Loucy (cell line): ENCODE measurements at regions not wholly inside any gene's neighbourhood (a gene's known extent, or its start where the extent isn't known, plus 50 kb on each side); places are given as distances from the start of the nearest gene placed in this dataset.

Experiments used
- H2AFZ ChIP-seq: fragments of 200-600 bp; sonication (generic); 2 replicates; pipeline ENCODE4 v1.6.0; 2016; ENCODE audit warnings: antibody characterized with exemption, mild to moderate bottlenecking, low read length, moderate library complexity
- H3F3A ChIP-seq: fragments of 200-600 bp; 2 replicates; pipeline ENCODE4 v1.6.0; 2016; ENCODE audit warnings: antibody characterized with exemption, low read depth, mild to moderate bottlenecking
- H3K27me3 ChIP-seq: fragments of 200-600 bp; sonication (generic); 2 replicates; pipeline ENCODE4 v1.6.1; 2014; ENCODE audit warnings: low read length, mild to moderate bottlenecking; ENCODE audit not compliant: insufficient read depth, poor library complexity, severe bottlenecking
- H3K36me3 ChIP-seq: fragments of 200-600 bp; sonication (generic); 2 replicates; pipeline ENCODE4 v1.6.1; 2016; ENCODE audit warnings: low read length; ENCODE audit not compliant: insufficient read depth
- H3K4me1 ChIP-seq: fragments of 200-600 bp; sonication (generic); 2 replicates; pipeline ENCODE4 v1.5.1; 2014; ENCODE audit warnings: low read length, mild to moderate bottlenecking; ENCODE audit not compliant: insufficient read depth, poor library complexity, severe bottlenecking
- H3K4me2 ChIP-seq: fragments of 200-600 bp; sonication (generic); 2 replicates; pipeline ENCODE4 v1.6.0; 2014; ENCODE audit warnings: antibody characterized with exemption, low read length, low read depth, mild to moderate bottlenecking; ENCODE audit not compliant: poor library complexity, severe bottlenecking
- H3K4me3 ChIP-seq: fragments of 200-600 bp; sonication (generic); 2 replicates; pipeline ENCODE4 v1.5.1; 2014; ENCODE audit warnings: low read length, mild to moderate bottlenecking, mixed read lengths; ENCODE audit not compliant: poor library complexity, severe bottlenecking
- H3K79me2 ChIP-seq: fragments of 200-600 bp; sonication (generic); 2 replicates; pipeline ENCODE4 v1.6.1; 2014; ENCODE audit warnings: low read length; ENCODE audit not compliant: insufficient read depth
- H3K9ac ChIP-seq: fragments of 200-600 bp; sonication (generic); 2 replicates; pipeline ENCODE4 v1.6.0; 2014; ENCODE audit warnings: mild to moderate bottlenecking, low read depth, low read length, moderate library complexity; ENCODE audit not compliant: poor library complexity, severe bottlenecking
- H3K9me2 ChIP-seq: fragments of 200-600 bp; sonication (generic); replicated peaks from 2 replicates; pipeline ENCODE4 v1.6.1; 2016; ENCODE audit warnings: low read depth, low read length, mixed read lengths
- H3K9me3 ChIP-seq: fragments of 200-600 bp; sonication (generic); 2 replicates; pipeline ENCODE4 v1.6.1; 2014; ENCODE audit warnings: mild to moderate bottlenecking, antibody characterized with exemption, low read length, low read depth; ENCODE audit not compliant: insufficient read depth
- H4K20me1 ChIP-seq: fragments of 200-600 bp; sonication (generic); 2 replicates; pipeline ENCODE4 v1.6.0; 2014; ENCODE audit warnings: antibody characterized with exemption, low read length, mild to moderate bottlenecking; ENCODE audit not compliant: insufficient read depth, poor library complexity, severe bottlenecking
- EZH2phosphoT487 ChIP-seq: fragments of 200-600 bp; IDR thresholded peaks from 2 replicates; pipeline ENCODE4 v1.6.1; 2018; ENCODE audit warnings: antibody characterized with exemption, mild to moderate bottlenecking, moderate library complexity, borderline replicate concordance
- TF ChIP-seq, protein P1 (sequence below): fragments of 200-600 bp; sonication (generic); conservative IDR thresholded peaks from 2 replicates; pipeline ENCODE4 v1.5.1; 2014; ENCODE audit warnings: mild to moderate bottlenecking, antibody characterized with exemption, low read length

DNA sequence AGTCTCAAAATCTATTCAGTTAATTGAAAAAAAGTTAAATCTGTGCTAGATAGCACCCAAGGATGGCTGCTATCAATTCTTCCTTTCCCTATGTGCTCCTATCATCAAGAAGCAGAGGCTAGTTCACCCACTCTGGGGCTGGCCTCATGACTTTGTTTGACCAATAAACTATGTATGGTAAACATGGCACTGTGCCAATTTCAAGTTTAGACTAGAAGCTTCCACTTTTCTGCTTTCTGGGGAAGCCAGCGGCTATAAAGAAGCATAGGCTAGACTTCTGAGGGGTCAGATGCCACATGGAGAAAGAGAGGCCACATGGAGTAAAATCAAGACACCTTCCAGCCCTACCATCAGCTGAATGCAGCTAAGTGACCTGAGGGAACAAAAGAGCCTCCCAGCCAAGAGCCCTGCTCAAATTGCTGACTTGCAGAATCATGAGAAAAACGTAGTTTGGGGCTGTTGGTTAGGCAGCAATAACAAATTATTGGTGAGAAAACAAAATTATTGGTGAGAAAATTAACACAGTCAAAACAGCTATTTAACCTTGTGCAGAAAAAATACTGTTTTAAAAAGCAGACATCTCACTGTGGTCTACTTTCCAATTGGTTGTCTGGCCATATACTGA, 86.5 kb upstream of the SLC14A2 start:
- no peaks in the 10 kb centered on the region for H3K36me3 ChIP-seq
- TF ChIP-seq, protein P1, sequence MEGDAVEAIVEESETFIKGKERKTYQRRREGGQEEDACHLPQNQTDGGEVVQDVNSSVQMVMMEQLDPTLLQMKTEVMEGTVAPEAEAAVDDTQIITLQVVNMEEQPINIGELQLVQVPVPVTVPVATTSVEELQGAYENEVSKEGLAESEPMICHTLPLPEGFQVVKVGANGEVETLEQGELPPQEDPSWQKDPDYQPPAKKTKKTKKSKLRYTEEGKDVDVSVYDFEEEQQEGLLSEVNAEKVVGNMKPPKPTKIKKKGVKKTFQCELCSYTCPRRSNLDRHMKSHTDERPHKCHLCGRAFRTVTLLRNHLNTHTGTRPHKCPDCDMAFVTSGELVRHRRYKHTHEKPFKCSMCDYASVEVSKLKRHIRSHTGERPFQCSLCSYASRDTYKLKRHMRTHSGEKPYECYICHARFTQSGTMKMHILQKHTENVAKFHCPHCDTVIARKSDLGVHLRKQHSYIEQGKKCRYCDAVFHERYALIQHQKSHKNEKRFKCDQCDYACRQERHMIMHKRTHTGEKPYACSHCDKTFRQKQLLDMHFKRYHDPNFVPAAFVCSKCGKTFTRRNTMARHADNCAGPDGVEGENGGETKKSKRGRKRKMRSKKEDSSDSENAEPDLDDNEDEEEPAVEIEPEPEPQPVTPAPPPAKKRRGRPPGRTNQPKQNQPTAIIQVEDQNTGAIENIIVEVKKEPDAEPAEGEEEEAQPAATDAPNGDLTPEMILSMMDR, result no peak
- TF ChIP-seq EZH2phosphoT487, result no peak

DNA sequence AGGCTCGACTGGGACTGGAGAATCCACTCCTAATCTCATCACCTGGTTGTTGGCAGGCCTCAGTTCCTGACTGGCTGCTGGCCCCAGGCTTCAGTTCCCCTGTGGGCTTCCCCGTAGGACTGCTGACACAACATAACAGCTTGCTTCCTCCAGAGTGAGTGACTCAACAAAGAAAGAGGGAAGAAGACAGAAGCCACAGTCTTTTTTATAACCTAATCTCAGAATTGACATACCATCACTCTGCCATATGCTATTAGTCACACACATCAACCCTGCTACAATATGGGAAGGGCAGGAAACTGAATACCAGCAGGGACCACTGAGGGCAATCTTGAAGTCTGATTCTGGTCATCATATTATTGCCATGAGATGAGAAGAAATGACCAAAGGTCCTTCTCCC, 76.8 kb upstream of the SLC14A2 start:
- H3K27me3 ChIP-seq, result no peaks in the 10 kb centered on the region
- no peak for TF ChIP-seq EZH2phosphoT487
- TF ChIP-seq, protein P1, result no peak
- no peaks in the 10 kb centered on the region for H3F3A ChIP-seq
- no peaks in the 10 kb centered on the region for H3K36me3 ChIP-seq
- H2AFZ ChIP-seq, result no peak overlapping the region
- no peak overlapping the region for H3K9ac ChIP-seq
- H3K4me2 ChIP-seq, result no peak overlapping the region
- no peaks in the 10 kb centered on the region for H3K9me3 ChIP-seq
- no peaks in the 10 kb centered on the region for H3K4me1 ChIP-seq
- H3K9me2 ChIP-seq, result no peaks in the 10 kb centered on the region
- no peaks in the 10 kb centered on the region for H4K20me1 ChIP-seq
- H3K79me2 ChIP-seq, result no peaks in the 10 kb centered on the region
- no peak overlapping the region for H3K4me3 ChIP-seq

More for the DNA sequence above, 86.5 kb upstream of the SLC14A2 start:
- H3K27me3 ChIP-seq, result no peaks in the 10 kb centered on the region
- H3K4me3 ChIP-seq, result no peak overlapping the region
- no peak overlapping the region for H2AFZ ChIP-seq
- H3F3A ChIP-seq, result no peaks in the 10 kb centered on the region; the same call in 1 of the 2 replicates
- no peaks in the 10 kb centered on the region for H3K79me2 ChIP-seq
- no peaks in the 10 kb centered on the region for H3K4me1 ChIP-seq
- H3K9me3 ChIP-seq, result no peaks in the 10 kb centered on the region
- no peak overlapping the region for H3K4me2 ChIP-seq
- H4K20me1 ChIP-seq, result no peaks in the 10 kb centered on the region
- H3K9ac ChIP-seq, result no peak overlapping the region
- H3K9me2 ChIP-seq, result no peaks in the 10 kb centered on the region

DNA sequence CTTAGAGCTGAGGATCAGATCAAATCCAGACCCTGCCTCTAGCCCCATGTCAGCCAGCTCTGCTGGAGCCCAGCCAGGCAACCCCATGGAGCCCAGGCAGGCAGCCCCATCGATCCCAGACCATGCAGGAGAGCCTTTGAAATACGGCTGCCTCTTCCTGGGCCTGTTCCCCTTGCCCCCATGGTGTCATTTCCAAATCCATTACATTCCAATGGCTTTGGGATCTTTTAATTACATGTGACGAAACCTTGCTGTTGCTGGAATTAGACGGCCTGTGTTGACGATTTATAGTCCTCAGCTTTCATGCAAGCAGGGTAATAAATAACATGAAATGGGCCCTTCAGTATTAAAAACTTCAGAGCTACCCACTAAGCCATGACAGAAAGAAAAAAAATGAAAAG, 75.8 kb upstream of the SLC14A2 start:
- H3K4me2 ChIP-seq, result no peak overlapping the region
- no peak overlapping the region for H3K4me3 ChIP-seq
- H3K9ac ChIP-seq, result no peak overlapping the region
- no peak overlapping the region for H2AFZ ChIP-seq
- no peaks in the 10 kb centered on the region for H3K36me3 ChIP-seq
- H3K4me1 ChIP-seq, result no peaks in the 10 kb centered on the region
- H3F3A ChIP-seq, result no peaks in the 10 kb centered on the region
- H3K9me3 ChIP-seq, result no peaks in the 10 kb centered on the region
- H3K9me2 ChIP-seq, result no peaks in the 10 kb centered on the region
- no peaks in the 10 kb centered on the region for H4K20me1 ChIP-seq
- no peak for TF ChIP-seq EZH2phosphoT487
- TF ChIP-seq, protein P1, result no peak
- H3K27me3 ChIP-seq, result no peaks in the 10 kb centered on the region
- H3K79me2 ChIP-seq, result no peaks in the 10 kb centered on the region
